ENCODE measurements at regions not wholly inside any gene's neighbourhood (a gene's known extent, or its start where the extent isn't known, plus 50 kb on each side); places are given as distances from the start of the nearest gene placed in this dataset.
A peak's percentile ranks its signal among the peaks of the same experiment; 100 is the strongest.

GRCh38 chr5:124289641-124290311 is 456.7 kb downstream of the ZNF608 start:
- TF ChIP-seq RAD21 (IDR thresholded peaks at IDR 0.05; ENCODE audit: low read length), result 0 out of 2 replicates have a peak, but pooled peaks have one; percentile 4
- no peak for TF ChIP-seq FOSL2 (IDR thresholded peaks at IDR 0.05; ENCODE audit: borderline replicate concordance, low read depth)
- Histone ChIP-seq H3K9me2 (no peaks in the 10 kb centered on the region), H3K27ac (ENCODE audit: low read depth in 2 of 2, low read length in 1 of 2) (no peak overlapping the region), H3F3A (replicated peaks; ENCODE audit: insufficient read depth) (no peaks in the 10 kb centered on the region), H3K27me3 (ENCODE audit: insufficient read depth) (no peaks in the 10 kb centered on the region), H4K20me1 (ENCODE audit: insufficient read depth) (no peaks in the 10 kb centered on the region), H3K9ac (no peak overlapping the region), H2AFZ (ENCODE audit: low read depth) (no peak overlapping the region), H3K4me3 (ENCODE audit: low read depth in 2 of 2, low read length in 1 of 2) (no peak overlapping the region), H3K36me3 (replicated peaks in 1 of 2; ENCODE audit: control insufficient read depth in 1 of 2, insufficient read depth in 2 of 2, low read length in 1 of 2) (no peaks in the 10 kb centered on the region), H3K9me3 (no peaks in the 10 kb centered on the region), H3K4me2 (no peak overlapping the region), H3K4me1 (ENCODE audit: control insufficient read depth in 1 of 2, insufficient read depth in 2 of 2, low read depth in 1 of 2, low read length in 1 of 2) (peaks cover 0 to 8% of the 10 kb centered on the region in 2 experiments; a peak in 1 of 4 replicates), H3K79me2 (ENCODE audit: insufficient read depth) (no peaks in the 10 kb centered on the region)
- DNase-seq, result no peak
- WGBS (ENCODE audit: low lambda C conversion rate), result 94% methylated on average over 2 of the region's 2 CpGs
- ChIA-PET POLR2A (no interaction called here), CTCF (interaction anchor here (1.9 kb wide), 1 partner anchor 11 kb away, joined by 5 read pairs; no protein-coding TSS in a partner anchor)

GRCh38 chr5:124289130-124289529 is 457.3 kb downstream of the ZNF608 start:
- no peaks in the 10 kb centered on the region for H3K9me3 ChIP-seq
- POLR2A ChIA-PET, result no interaction called here
- peak; percentile 17 for DNase-seq

DNA sequence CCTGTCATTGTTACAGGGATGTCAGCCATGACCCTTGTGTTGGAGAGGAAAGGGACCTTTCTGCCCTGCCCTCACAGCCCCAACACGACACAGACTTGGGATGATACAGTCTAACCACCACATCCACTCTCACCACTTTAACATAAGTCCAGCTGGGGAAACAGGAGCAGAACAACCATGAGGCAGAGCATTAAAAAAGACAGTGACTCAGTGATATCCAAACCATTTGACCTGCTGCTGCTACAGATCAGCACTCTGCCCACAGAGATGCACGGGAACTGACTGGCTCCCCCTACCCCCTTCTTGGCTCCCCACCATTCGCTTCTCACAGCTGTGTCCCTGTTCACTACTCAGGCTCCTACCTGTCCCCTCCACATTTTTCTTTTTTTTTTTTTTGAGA is 458.6 kb downstream of the ZNF608 start:
- H3F3A ChIP-seq (replicated peaks; ENCODE audit: insufficient read depth), result no peaks in the 10 kb centered on the region
- no peaks in the 10 kb centered on the region for H4K20me1 ChIP-seq (ENCODE audit: insufficient read depth)
- ChIA-PET POLR2A (no interaction called here), CTCF (no interaction called here)
- no peaks in the 10 kb centered on the region for H3K27me3 ChIP-seq (ENCODE audit: insufficient read depth)
- no peak overlapping the region for H3K27ac ChIP-seq (ENCODE audit: low read depth in 2 of 2, low read length in 1 of 2)
- H3K9me2 ChIP-seq, result no peaks in the 10 kb centered on the region
- WGBS (ENCODE audit: low lambda C conversion rate), result 80% methylated on average over 3 of the region's 3 CpGs
- H3K79me2 ChIP-seq (ENCODE audit: insufficient read depth), result no peaks in the 10 kb centered on the region
- H3K9ac ChIP-seq, result no peak overlapping the region
- H3K9me3 ChIP-seq, result no peaks in the 10 kb centered on the region
- no peak overlapping the region for H3K4me3 ChIP-seq (ENCODE audit: low read depth in 2 of 2, low read length in 1 of 2)
- no peak overlapping the region for H3K4me2 ChIP-seq
- no peak overlapping the region for H2AFZ ChIP-seq (ENCODE audit: low read depth)
- no peaks in the 10 kb centered on the region for H3K36me3 ChIP-seq (replicated peaks in 1 of 2; ENCODE audit: control insufficient read depth in 1 of 2, insufficient read depth in 2 of 2, low read length in 1 of 2)
- H3K4me1 ChIP-seq (ENCODE audit: control insufficient read depth in 1 of 2, insufficient read depth in 2 of 2, low read depth in 1 of 2, low read length in 1 of 2), result peaks cover 0 to 8% of the 10 kb centered on the region in 2 experiments; a peak in 1 of 4 replicates
- no peak for DNase-seq
- no peak for TF ChIP-seq ZBTB33 (IDR thresholded peaks at IDR 0.05; ENCODE audit: borderline replicate concordance, low read depth)
- TF ChIP-seq, protein P1, sequence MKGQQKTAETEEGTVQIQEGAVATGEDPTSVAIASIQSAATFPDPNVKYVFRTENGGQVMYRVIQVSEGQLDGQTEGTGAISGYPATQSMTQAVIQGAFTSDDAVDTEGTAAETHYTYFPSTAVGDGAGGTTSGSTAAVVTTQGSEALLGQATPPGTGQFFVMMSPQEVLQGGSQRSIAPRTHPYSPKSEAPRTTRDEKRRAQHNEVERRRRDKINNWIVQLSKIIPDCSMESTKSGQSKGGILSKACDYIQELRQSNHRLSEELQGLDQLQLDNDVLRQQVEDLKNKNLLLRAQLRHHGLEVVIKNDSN (IDR thresholded peaks at IDR 0.05; ENCODE audit: borderline replicate concordance, low read depth), result no peak
- no peak for TF ChIP-seq GATA2 (CRISPR knock-in tag; IDR thresholded peaks at IDR 0.05)
- TF ChIP-seq, protein P2, sequence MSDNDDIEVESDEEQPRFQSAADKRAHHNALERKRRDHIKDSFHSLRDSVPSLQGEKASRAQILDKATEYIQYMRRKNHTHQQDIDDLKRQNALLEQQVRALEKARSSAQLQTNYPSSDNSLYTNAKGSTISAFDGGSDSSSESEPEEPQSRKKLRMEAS (IDR thresholded peaks at IDR 0.05; ENCODE audit: low read depth), result no peak
- TF ChIP-seq FOXM1 (IDR thresholded peaks at IDR 0.05; ENCODE audit: low read depth), result no peak
- no peak for TF ChIP-seq EP300 (IDR thresholded peaks at IDR 0.05; ENCODE audit: borderline replicate concordance in 1 of 2, low read depth in 1 of 2, low read length in 1 of 2)
- TF ChIP-seq, protein P3, sequence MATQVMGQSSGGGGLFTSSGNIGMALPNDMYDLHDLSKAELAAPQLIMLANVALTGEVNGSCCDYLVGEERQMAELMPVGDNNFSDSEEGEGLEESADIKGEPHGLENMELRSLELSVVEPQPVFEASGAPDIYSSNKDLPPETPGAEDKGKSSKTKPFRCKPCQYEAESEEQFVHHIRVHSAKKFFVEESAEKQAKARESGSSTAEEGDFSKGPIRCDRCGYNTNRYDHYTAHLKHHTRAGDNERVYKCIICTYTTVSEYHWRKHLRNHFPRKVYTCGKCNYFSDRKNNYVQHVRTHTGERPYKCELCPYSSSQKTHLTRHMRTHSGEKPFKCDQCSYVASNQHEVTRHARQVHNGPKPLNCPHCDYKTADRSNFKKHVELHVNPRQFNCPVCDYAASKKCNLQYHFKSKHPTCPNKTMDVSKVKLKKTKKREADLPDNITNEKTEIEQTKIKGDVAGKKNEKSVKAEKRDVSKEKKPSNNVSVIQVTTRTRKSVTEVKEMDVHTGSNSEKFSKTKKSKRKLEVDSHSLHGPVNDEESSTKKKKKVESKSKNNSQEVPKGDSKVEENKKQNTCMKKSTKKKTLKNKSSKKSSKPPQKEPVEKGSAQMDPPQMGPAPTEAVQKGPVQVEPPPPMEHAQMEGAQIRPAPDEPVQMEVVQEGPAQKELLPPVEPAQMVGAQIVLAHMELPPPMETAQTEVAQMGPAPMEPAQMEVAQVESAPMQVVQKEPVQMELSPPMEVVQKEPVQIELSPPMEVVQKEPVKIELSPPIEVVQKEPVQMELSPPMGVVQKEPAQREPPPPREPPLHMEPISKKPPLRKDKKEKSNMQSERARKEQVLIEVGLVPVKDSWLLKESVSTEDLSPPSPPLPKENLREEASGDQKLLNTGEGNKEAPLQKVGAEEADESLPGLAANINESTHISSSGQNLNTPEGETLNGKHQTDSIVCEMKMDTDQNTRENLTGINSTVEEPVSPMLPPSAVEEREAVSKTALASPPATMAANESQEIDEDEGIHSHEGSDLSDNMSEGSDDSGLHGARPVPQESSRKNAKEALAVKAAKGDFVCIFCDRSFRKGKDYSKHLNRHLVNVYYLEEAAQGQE (IDR thresholded peaks at IDR 0.05; ENCODE audit: low read depth, low read length), result no peak
- no peak for TF ChIP-seq POLR2AphosphoS5 (IDR thresholded peaks at IDR 0.05; ENCODE audit: low read depth, low read length)
- no peak for TF ChIP-seq GABPA (IDR thresholded peaks at IDR 0.05; ENCODE audit: low read depth)
- no peak for TF ChIP-seq YY1 (IDR thresholded peaks at IDR 0.05; ENCODE audit: low read depth)
- no peak for TF ChIP-seq TAF1 (IDR thresholded peaks at IDR 0.05; ENCODE audit: borderline replicate concordance, low read depth, low read length)
- TF ChIP-seq NRF1 (IDR thresholded peaks at IDR 0.05; ENCODE audit: low read depth, low read length), result no peak
- no peak for TF ChIP-seq SMC3 (IDR thresholded peaks at IDR 0.05; ENCODE audit: low read depth, low read length)

More at GRCh38 chr5:124289130-124289529, 457.3 kb downstream of the ZNF608 start:
- 64% methylated on average over 4 of the region's 4 CpGs for WGBS (ENCODE audit: low lambda C conversion rate)
- Histone ChIP-seq H3K36me3 (replicated peaks in 1 of 2; ENCODE audit: control insufficient read depth in 1 of 2, insufficient read depth in 2 of 2, low read length in 1 of 2) (no peaks in the 10 kb centered on the region), H2AFZ (ENCODE audit: low read depth) (no peak overlapping the region), H3K9me2 (no peaks in the 10 kb centered on the region), H3K27ac (ENCODE audit: low read depth in 2 of 2, low read length in 1 of 2) (no peak overlapping the region), H3K27me3 (ENCODE audit: insufficient read depth) (no peaks in the 10 kb centered on the region), H3K4me1 (ENCODE audit: control insufficient read depth in 1 of 2, insufficient read depth in 2 of 2, low read depth in 1 of 2, low read length in 1 of 2) (peaks cover 0 to 8% of the 10 kb centered on the region in 2 experiments; a peak in 1 of 4 replicates), H3K79me2 (ENCODE audit: insufficient read depth) (no peaks in the 10 kb centered on the region), H3F3A (replicated peaks; ENCODE audit: insufficient read depth) (no peaks in the 10 kb centered on the region), H4K20me1 (ENCODE audit: insufficient read depth) (no peaks in the 10 kb centered on the region), H3K9ac (no peak overlapping the region), H3K4me3 (ENCODE audit: low read depth in 2 of 2, low read length in 1 of 2) (no peak overlapping the region), H3K4me2 (no peak overlapping the region)
- CTCF ChIA-PET, result interaction anchor here (1.9 kb wide), 1 partner anchor 12 kb away, joined by 5 read pairs; no protein-coding TSS in a partner anchor
- no peak for TF ChIP-seq GABPA (IDR thresholded peaks at IDR 0.05; ENCODE audit: low read depth)

Measured in SK-N-SH (cell line).